ENCODE measurements at regions not wholly inside any gene's neighbourhood (a gene's known extent, or its start where the extent isn't known, plus 50 kb on each side); places are given as distances from the start of the nearest gene placed in this dataset.

GRCh38 chr15:47551546-47551945, 165.8 kb upstream of the SEMA6D start:
- intact Hi-C loops (cut with DNase I), result no loop called here
- no peaks in the 10 kb centered on the region for H3K27me3 ChIP-seq (ENCODE audit: control insufficient read depth in 1 of 2, insufficient read depth in 2 of 2, low read length in 1 of 2)
- no peaks in the 10 kb centered on the region for H3K9me3 ChIP-seq (ENCODE audit: control insufficient read depth, low read length)
- H3K4me1 ChIP-seq (ENCODE audit: control insufficient read depth in 1 of 2, insufficient read depth in 2 of 2, low read length in 2 of 2), result no peaks in the 10 kb centered on the region
- no peak for ATAC-seq (ENCODE audit: low FRiP score)
- no peak for DNase-seq
- 93 to 98% methylated on average over 2 of the region's 2 CpGs for WGBS, 2 donors
- no peak overlapping the region for H3K27ac ChIP-seq (ENCODE audit: low read depth in 1 of 2, low read length in 2 of 2)
- H3K4me3 ChIP-seq (ENCODE audit: low read length in 2 of 2), result no peak overlapping the region
- H3K36me3 ChIP-seq (ENCODE audit: control insufficient read depth in 1 of 2, insufficient read depth in 2 of 2, low read length in 1 of 2), result no peaks in the 10 kb centered on the region

DNA sequence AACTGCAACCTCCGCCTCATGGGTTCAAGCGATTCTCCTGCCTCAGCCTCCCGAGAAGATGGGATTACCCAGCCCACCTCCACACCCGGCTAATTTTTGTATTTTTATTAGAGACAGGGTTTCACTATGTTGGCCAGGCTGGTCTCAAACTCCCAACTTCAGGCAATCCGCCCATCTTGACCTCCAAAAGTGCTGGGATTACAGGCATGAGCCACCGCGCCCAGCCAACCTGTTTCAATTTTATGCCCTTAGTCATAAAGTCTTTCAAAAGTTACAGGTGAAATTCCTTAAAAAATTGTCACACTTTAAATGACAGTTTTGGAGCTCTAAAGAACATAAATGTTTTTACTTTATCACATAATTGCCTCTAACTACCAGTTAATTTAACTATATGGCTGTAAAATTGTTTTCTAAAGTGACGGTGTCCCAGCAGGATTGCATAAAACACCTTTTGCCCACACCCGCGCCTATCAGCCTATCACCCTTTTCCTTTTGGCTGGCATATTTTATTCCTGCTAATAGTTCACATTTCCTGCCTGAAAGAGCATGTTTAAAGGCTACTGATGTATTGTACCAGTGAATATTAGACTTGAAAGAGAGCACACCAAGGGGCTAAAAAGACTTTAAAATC, 164.2 kb upstream of the SEMA6D start:
- DNase-seq (no peak), ATAC-seq (ENCODE audit: low FRiP score) (no peak)
- H3K9me3 ChIP-seq (ENCODE audit: control insufficient read depth, low read length), result no peaks in the 10 kb centered on the region
- no peak overlapping the region for H3K4me3 ChIP-seq (ENCODE audit: low read length in 2 of 2)
- 89 to 90% methylated on average over 10 of the region's 10 CpGs for WGBS, 2 donors
- H3K36me3 ChIP-seq (ENCODE audit: control insufficient read depth in 1 of 2, insufficient read depth in 2 of 2, low read length in 1 of 2), result no peaks in the 10 kb centered on the region
- H3K27me3 ChIP-seq (ENCODE audit: control insufficient read depth in 1 of 2, insufficient read depth in 2 of 2, low read length in 1 of 2), result no peaks in the 10 kb centered on the region
- no peaks in the 10 kb centered on the region for H3K4me1 ChIP-seq (ENCODE audit: control insufficient read depth in 1 of 2, insufficient read depth in 2 of 2, low read length in 2 of 2)
- intact Hi-C loops (cut with DNase I), result no loop called here
- H3K27ac ChIP-seq (ENCODE audit: low read depth in 1 of 2, low read length in 2 of 2), result no peak overlapping the region

GRCh38 chr15:47553947-47554346, 163.4 kb upstream of the SEMA6D start:
- Histone ChIP-seq H3K4me3 (ENCODE audit: low read length in 2 of 2) (no peak overlapping the region), H3K36me3 (ENCODE audit: control insufficient read depth in 1 of 2, insufficient read depth in 2 of 2, low read length in 1 of 2) (no peaks in the 10 kb centered on the region), H3K27me3 (ENCODE audit: control insufficient read depth in 1 of 2, insufficient read depth in 2 of 2, low read length in 1 of 2) (no peaks in the 10 kb centered on the region), H3K4me1 (ENCODE audit: control insufficient read depth in 1 of 2, insufficient read depth in 2 of 2, low read length in 2 of 2) (no peaks in the 10 kb centered on the region), H3K9me3 (ENCODE audit: control insufficient read depth, low read length) (no peaks in the 10 kb centered on the region), H3K27ac (ENCODE audit: low read depth in 1 of 2, low read length in 2 of 2) (no peak overlapping the region)
- ATAC-seq (ENCODE audit: low FRiP score) (peak; percentile 15), DNase-seq (no peak)
- intact Hi-C loops (cut with DNase I), result no loop called here
- WGBS, 2 donors, result 91% methylated on average over 1 of the region's 1 CpG

GRCh38 chr15:47561102-47561501, 156.2 kb upstream of the SEMA6D start:
- Histone ChIP-seq H3K36me3 (ENCODE audit: control insufficient read depth in 1 of 2, insufficient read depth in 2 of 2, low read length in 1 of 2) (no peaks in the 10 kb centered on the region), H3K27ac (ENCODE audit: low read depth in 1 of 2, low read length in 2 of 2) (no peak overlapping the region), H3K4me3 (ENCODE audit: low read length in 2 of 2) (no peak overlapping the region), H3K27me3 (ENCODE audit: control insufficient read depth in 1 of 2, insufficient read depth in 2 of 2, low read length in 1 of 2) (no peaks in the 10 kb centered on the region), H3K4me1 (ENCODE audit: control insufficient read depth in 1 of 2, insufficient read depth in 2 of 2, low read length in 2 of 2) (no peaks in the 10 kb centered on the region), H3K9me3 (ENCODE audit: control insufficient read depth, low read length) (no peaks in the 10 kb centered on the region)
- intact Hi-C loops (cut with DNase I), result no loop called here
- WGBS, 2 donors, result 73 to 85% methylated on average over 1 of the region's 1 CpG
- DNase-seq (no peak), ATAC-seq (ENCODE audit: low FRiP score) (no peak)

GRCh38 chr15:47565949-47566348, 151.4 kb upstream of the SEMA6D start:
- H3K9me3 ChIP-seq (ENCODE audit: control insufficient read depth, low read length), result no peaks in the 10 kb centered on the region
- no peak overlapping the region for H3K4me3 ChIP-seq (ENCODE audit: low read length in 2 of 2)
- ATAC-seq (ENCODE audit: low FRiP score), result no peak
- no peaks in the 10 kb centered on the region for H3K4me1 ChIP-seq (ENCODE audit: control insufficient read depth in 1 of 2, insufficient read depth in 2 of 2, low read length in 2 of 2)
- H3K27ac ChIP-seq (ENCODE audit: low read depth in 1 of 2, low read length in 2 of 2), result no peak overlapping the region
- no peaks in the 10 kb centered on the region for H3K36me3 ChIP-seq (ENCODE audit: control insufficient read depth in 1 of 2, insufficient read depth in 2 of 2, low read length in 1 of 2)
- intact Hi-C loops (cut with DNase I), result no loop called here
- no peaks in the 10 kb centered on the region for H3K27me3 ChIP-seq (ENCODE audit: control insufficient read depth in 1 of 2, insufficient read depth in 2 of 2, low read length in 1 of 2)
- DNase-seq, result no peak
- WGBS, 2 donors, result 80 to 81% methylated on average over 3 of the region's 3 CpGs

DNA sequence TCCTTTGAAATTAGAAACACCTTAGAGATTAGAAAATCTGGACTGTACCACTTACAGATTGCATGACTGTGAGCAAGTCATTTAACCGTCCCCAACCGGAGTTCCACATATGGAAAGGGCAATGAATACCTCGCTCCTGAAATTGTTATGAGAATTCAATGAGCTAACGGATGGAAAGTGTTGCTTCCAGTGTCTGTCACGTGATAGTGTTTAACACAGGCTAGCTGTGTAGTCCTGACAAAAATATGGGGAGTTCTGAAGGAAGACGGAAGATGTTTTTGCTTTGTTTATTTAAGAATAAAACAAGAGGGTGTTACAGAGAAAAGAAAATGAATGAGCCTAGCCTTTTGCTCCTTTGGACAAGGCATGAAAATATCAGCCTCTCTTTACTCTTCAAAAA, 150.7 kb upstream of the SEMA6D start:
- no peaks in the 10 kb centered on the region for H3K36me3 ChIP-seq (ENCODE audit: control insufficient read depth in 1 of 2, insufficient read depth in 2 of 2, low read length in 1 of 2)
- WGBS, 2 donors, result 80 to 90% methylated on average over 6 of the region's 6 CpGs
- H3K9me3 ChIP-seq (ENCODE audit: control insufficient read depth, low read length), result no peaks in the 10 kb centered on the region
- no peak overlapping the region for H3K27ac ChIP-seq (ENCODE audit: low read depth in 1 of 2, low read length in 2 of 2)
- ATAC-seq (ENCODE audit: low FRiP score) (no peak), DNase-seq (no peak)
- H3K4me3 ChIP-seq (ENCODE audit: low read length in 2 of 2), result no peak overlapping the region
- H3K4me1 ChIP-seq (ENCODE audit: control insufficient read depth in 1 of 2, insufficient read depth in 2 of 2, low read length in 2 of 2), result no peaks in the 10 kb centered on the region
- intact Hi-C loops (cut with DNase I), result no loop called here
- no peaks in the 10 kb centered on the region for H3K27me3 ChIP-seq (ENCODE audit: control insufficient read depth in 1 of 2, insufficient read depth in 2 of 2, low read length in 1 of 2)

- Histone ChIP-seq H3K27me3 (ENCODE audit: control insufficient read depth in 1 of 2, insufficient read depth in 2 of 2, low read length in 1 of 2) (no peaks in the 10 kb centered on the region), H3K4me3 (ENCODE audit: low read length in 2 of 2) (no peak overlapping the region), H3K36me3 (ENCODE audit: control insufficient read depth in 1 of 2, insufficient read depth in 2 of 2, low read length in 1 of 2) (no peaks in the 10 kb centered on the region), H3K27ac (ENCODE audit: low read depth in 1 of 2, low read length in 2 of 2) (no peak overlapping the region), H3K4me1 (ENCODE audit: control insufficient read depth in 1 of 2, insufficient read depth in 2 of 2, low read length in 2 of 2) (no peaks in the 10 kb centered on the region), H3K9me3 (ENCODE audit: control insufficient read depth, low read length) (no peaks in the 10 kb centered on the region)
- DNase-seq, result no peak
- 95 to 98% methylated on average over 2 of the region's 2 CpGs for WGBS, 2 donors
- intact Hi-C loops (cut with DNase I), result no loop called here
- ATAC-seq (ENCODE audit: low FRiP score), result no peak
Observed at GRCh38 chr15:47568030-47568429, 149.3 kb upstream of the SEMA6D start.

DNA sequence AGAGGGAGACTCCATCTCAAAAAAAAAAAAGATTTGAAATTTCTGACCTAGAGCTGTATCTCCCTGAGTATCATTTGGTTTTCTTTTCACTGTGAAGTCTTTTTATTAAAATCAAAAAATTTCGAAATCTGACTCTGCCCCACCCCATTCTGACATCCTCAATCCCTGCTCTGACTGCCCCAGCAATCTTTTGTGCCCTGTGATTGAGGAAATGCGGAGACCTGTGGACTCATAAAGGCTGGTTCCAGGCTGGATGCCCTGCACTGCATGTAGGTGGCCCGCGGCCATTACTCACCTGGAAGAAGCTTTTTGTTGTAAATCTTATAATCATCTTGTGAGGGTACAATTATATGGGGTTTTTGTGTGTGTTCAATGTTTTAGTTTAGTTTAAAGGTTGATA, 147.3 kb upstream of the SEMA6D start:
- intact Hi-C loops (cut with DNase I), result loop anchor here in 1 of 2 donors (5.0 kb wide), 1 partner anchor 98 kb away; no protein-coding TSS in a partner anchor
- ATAC-seq (ENCODE audit: low FRiP score) (no peak), DNase-seq (no peak)
- Histone ChIP-seq H3K4me1 (ENCODE audit: control insufficient read depth in 1 of 2, insufficient read depth in 2 of 2, low read length in 2 of 2) (no peaks in the 10 kb centered on the region), H3K27me3 (ENCODE audit: control insufficient read depth in 1 of 2, insufficient read depth in 2 of 2, low read length in 1 of 2) (no peaks in the 10 kb centered on the region), H3K36me3 (ENCODE audit: control insufficient read depth in 1 of 2, insufficient read depth in 2 of 2, low read length in 1 of 2) (no peaks in the 10 kb centered on the region), H3K4me3 (ENCODE audit: low read length in 2 of 2) (no peak overlapping the region), H3K27ac (ENCODE audit: low read depth in 1 of 2, low read length in 2 of 2) (no peak overlapping the region), H3K9me3 (ENCODE audit: control insufficient read depth, low read length) (no peaks in the 10 kb centered on the region)
- WGBS, 2 donors, result 97% methylated on average over 4 of the region's 4 CpGs

GRCh38 chr15:47570451-47570850, 146.9 kb upstream of the SEMA6D start:
- WGBS, 2 donors, result 67 to 70% methylated on average over 4 of the region's 4 CpGs
- ATAC-seq (ENCODE audit: low FRiP score) (no peak), DNase-seq (no peak)
- H3K27me3 ChIP-seq (ENCODE audit: control insufficient read depth in 1 of 2, insufficient read depth in 2 of 2, low read length in 1 of 2), result no peaks in the 10 kb centered on the region
- H3K4me3 ChIP-seq (ENCODE audit: low read length in 2 of 2), result no peak overlapping the region
- H3K4me1 ChIP-seq (ENCODE audit: control insufficient read depth in 1 of 2, insufficient read depth in 2 of 2, low read length in 2 of 2), result no peaks in the 10 kb centered on the region
- H3K9me3 ChIP-seq (ENCODE audit: control insufficient read depth, low read length), result no peaks in the 10 kb centered on the region
- intact Hi-C loops (cut with DNase I), result loop anchor here in 1 of 2 donors (5.0 kb wide), 1 partner anchor 98 kb away; no protein-coding TSS in a partner anchor
- peak overlapping the region in 1 of 2 donors; percentile 52 for H3K27ac ChIP-seq (ENCODE audit: low read depth in 1 of 2, low read length in 2 of 2)
- H3K36me3 ChIP-seq (ENCODE audit: control insufficient read depth in 1 of 2, insufficient read depth in 2 of 2, low read length in 1 of 2), result no peaks in the 10 kb centered on the region

Data from aorta (tissue), 5 donors.